Cardiac muscle cell (in vitro differentiated cells and primary cell): ENCODE measurements at regions not wholly inside any gene's neighbourhood (a gene's known extent, or its start where the extent isn't known, plus 50 kb on each side); places are given as distances from the start of the nearest gene placed in this dataset.
"Not testable (repeated sequence)": the region's sequence is repeated elsewhere in the genome, so short reads cannot be mapped to it uniquely, and the experiment has no call there.

Experiments
- DNase-seq, 2 donors: peaks; one replicate each; pipeline versions ENCODE4 v3.0.0 to v3.0.0-alpha.2; 2010 to 2017; ENCODE audit warnings: low read depth in 1 of 2, low spot score in 1 of 2
- H3K27ac ChIP-seq: fragments of 200-600 bp; sonication (generic); 2 replicates; pipeline ENCODE4 v1.5.1; 2016
- H3K27me3 ChIP-seq: fragments of 200-600 bp; sonication (generic); 2 replicates; pipeline ENCODE4 v1.6.0; 2016; ENCODE audit warnings: control low read depth
- H3K36me3 ChIP-seq: fragments of 200-600 bp; sonication (generic); 2 replicates; pipeline ENCODE4 v1.5.1; 2016; ENCODE audit warnings: control low read depth
- H3K4me1 ChIP-seq: fragments of 200-600 bp; sonication (generic); 2 replicates; pipeline ENCODE4 v1.8.1; 2017; ENCODE audit warnings: low read depth, mild to moderate bottlenecking, mixed run types
- H3K4me3 ChIP-seq: fragments of 200-600 bp; sonication (generic); 2 replicates; pipeline ENCODE4 v1.5.1; 2016; ENCODE audit warnings: mild to moderate bottlenecking
- H3K9me3 ChIP-seq: fragments of 200-600 bp; sonication (generic); 2 replicates; pipeline ENCODE4 v1.5.1; 2017; ENCODE audit warnings: low read depth, mild to moderate bottlenecking, control low read depth
- CTCF ChIP-seq: IDR thresholded peaks from 2 replicates; pipeline ENCODE4 v1.5.1; 2012; ENCODE audit warnings: low read depth, mild to moderate bottlenecking, low read length

GRCh38 chr6:6826095-6826901 is 237.8 kb downstream of the LY86 start:
- Histone ChIP-seq H3K4me1 (peaks cover 9% of the 10 kb centered on the region), H3K36me3 (no peaks in the 10 kb centered on the region), H3K27ac (no peak overlapping the region), H3K4me3 (no peak overlapping the region), H3K27me3 (no peaks in the 10 kb centered on the region), H3K9me3 (no peaks in the 10 kb centered on the region)
- TF ChIP-seq CTCF: no peak
- peak in 1 of 2 donors; percentile 48 for DNase-seq

- DNase-seq: no peak
- Histone ChIP-seq H3K36me3 (no peaks in the 10 kb centered on the region), H3K27ac (no peak overlapping the region), H3K4me3 (no peak overlapping the region), H3K9me3 (no peaks in the 10 kb centered on the region), H3K27me3 (no peaks in the 10 kb centered on the region), H3K4me1 (peaks cover 9% of the 10 kb centered on the region)
- no peak for TF ChIP-seq CTCF
These were observed 238.4 kb downstream of the LY86 start for GRCh38 chr6:6826961-6827360.

- no peaks in the 10 kb centered on the region for H3K9me3 ChIP-seq
- DNase-seq: no peak
- peaks cover 20% of the 10 kb centered on the region for H3K4me1 ChIP-seq
- H3K36me3 ChIP-seq: no peaks in the 10 kb centered on the region
- H3K27me3 ChIP-seq: no peaks in the 10 kb centered on the region
- TF ChIP-seq CTCF: no peak
- H3K27ac ChIP-seq: no peak overlapping the region
- no peak overlapping the region for H3K4me3 ChIP-seq
These were observed 241.6 kb downstream of the LY86 start for GRCh38 chr6:6829872-6830685.

- H3K4me1 ChIP-seq: peaks cover 16% of the 10 kb centered on the region
- not testable (repeated sequence) for H3K27ac ChIP-seq, H3K36me3 ChIP-seq, H3K4me3 ChIP-seq, H3K9me3 ChIP-seq, DNase-seq, H3K27me3 ChIP-seq
These were observed 242.2 kb downstream of the LY86 start for GRCh38 chr6:6830686-6831063.

GRCh38 chr6:6832439-6832838 is 243.9 kb downstream of the LY86 start:
- H3K4me1 ChIP-seq: peaks cover 10% of the 10 kb centered on the region
- DNase-seq: no peak
- H3K4me3 ChIP-seq: no peak overlapping the region
- H3K36me3 ChIP-seq: no peaks in the 10 kb centered on the region
- no peaks in the 10 kb centered on the region for H3K9me3 ChIP-seq
- no peaks in the 10 kb centered on the region for H3K27me3 ChIP-seq
- no peak for TF ChIP-seq CTCF
- no peak overlapping the region for H3K27ac ChIP-seq
